IMR-90 (cell line): ENCODE measurements at regions not wholly inside any gene's neighbourhood (a gene's known extent, or its start where the extent isn't known, plus 50 kb on each side); places are given as distances from the start of the nearest gene placed in this dataset.

Source experiments
- ATAC-seq: fragments of 200-7000 bp; cut with Tn5 transposase; 2 replicates; pipeline ENCODE4 v1.9.1; 2020; ENCODE audit warnings: low read depth, mild to moderate bottlenecking, moderate library complexity
- BruUV-seq: library from RNA; stranded (reverse); fragments of 400-500 nt; replicated peaks from 2 replicates; lab custom pipeline; 2021; lab: Mats Ljungman, UMichigan
- CTCF ChIA-PET: fragments of 300-600 bp; formaldehyde crosslinking; extraction: SDS; loops from one replicate; lab custom pipeline; 2021; ENCODE audit warnings: antibody characterized with exemption; lab: Yijun Ruan, JAX
- POLR2A ChIA-PET: fragments of 300-600 bp; sonication (Branson Sonifier 250); formaldehyde crosslinking; loops from one replicate; lab custom pipeline; 2022; ENCODE audit warnings: antibody characterized with exemption; ENCODE audit not compliant: unreplicated experiment; lab: Charles Lee
- DNase-seq: peaks from one replicate; pipeline ENCODE4 v3.0.0; 2013
- H2AFZ ChIP-seq: replicated peaks from 2 replicates; pipeline ENCODE3; 2013; ENCODE audit warnings: low read length, mild to moderate bottlenecking; ENCODE audit not compliant: poor library complexity
- H2AK5ac ChIP-seq: 2 replicates; pipeline ENCODE4 v1.6.1; 2013; ENCODE audit warnings: low read depth, low read length, inconsistent platforms
- H2AK9ac ChIP-seq: replicated peaks from 2 replicates; pipeline ENCODE3; 2013; ENCODE audit warnings: mild to moderate bottlenecking, low read depth, low read length, moderate library complexity; ENCODE audit not compliant: poor library complexity
- H2BK120ac ChIP-seq: 2 replicates; pipeline ENCODE4 v1.6.1; 2013; ENCODE audit warnings: low read depth, low read length, inconsistent platforms
- H2BK15ac ChIP-seq: 3 replicates; pipeline ENCODE4 v1.6.1; 2013; ENCODE audit warnings: low read depth, low read length, inconsistent platforms
- H2BK20ac ChIP-seq: 2 replicates; pipeline ENCODE4 v1.6.1; 2013; ENCODE audit warnings: low read depth, mild to moderate bottlenecking, inconsistent platforms, low read length, moderate library complexity
- H2BK5ac ChIP-seq: 2 replicates; pipeline ENCODE4 v1.6.1; 2013; ENCODE audit warnings: mild to moderate bottlenecking, low read depth, low read length, inconsistent platforms; ENCODE audit not compliant: poor library complexity, severe bottlenecking
- H3K14ac ChIP-seq: replicated peaks from 2 replicates; pipeline ENCODE4 v1.6.1; 2013; ENCODE audit warnings: low read depth, low read length, inconsistent platforms
- H3K18ac ChIP-seq: 2 replicates; pipeline ENCODE4 v1.6.1; 2013; ENCODE audit warnings: low read depth, low read length, control low read depth
- H3K23ac ChIP-seq: 2 replicates; pipeline ENCODE4 v1.6.1; 2013; ENCODE audit warnings: low read depth, low read length, inconsistent platforms
- H3K27ac ChIP-seq: 2 replicates; pipeline ENCODE4 v1.5.1; 2013; ENCODE audit warnings: mild to moderate bottlenecking, control low read depth, low read length; ENCODE audit not compliant: insufficient read depth
- H3K27me3 ChIP-seq: 2 replicates; pipeline ENCODE4 v1.6.1; 2013; ENCODE audit warnings: low read length; ENCODE audit not compliant: control insufficient read depth, insufficient read depth
- H3K36me3 ChIP-seq: 2 replicates; pipeline ENCODE4 v1.6.1; 2013; ENCODE audit warnings: low read length, mixed read lengths; ENCODE audit not compliant: control insufficient read depth, insufficient read depth
- H3K4ac ChIP-seq: 2 replicates; pipeline ENCODE4 v1.6.1; 2013; ENCODE audit warnings: low read depth, low read length, inconsistent platforms
- H3K4me1 ChIP-seq: 2 replicates; pipeline ENCODE4 v1.6.1; 2013; ENCODE audit warnings: low read length, mixed read lengths; ENCODE audit not compliant: control insufficient read depth, insufficient read depth
- H3K4me2 ChIP-seq: 2 replicates; pipeline ENCODE4 v1.6.1; 2013; ENCODE audit warnings: low read depth, mild to moderate bottlenecking, control low read depth, low read length, moderate library complexity
- H3K4me3 ChIP-seq: 2 replicates; pipeline ENCODE4 v1.5.1; 2013; ENCODE audit warnings: low read depth, mild to moderate bottlenecking, control low read depth, low read length, moderate library complexity; ENCODE audit not compliant: insufficient read depth
- H3K56ac ChIP-seq: 2 replicates; pipeline ENCODE4 v1.6.1; 2013; ENCODE audit warnings: low read length, inconsistent platforms; ENCODE audit not compliant: insufficient read depth; ENCODE audit errors: extremely low read depth
- H3K79me1 ChIP-seq, 2 experiments: 2 replicates each; pipeline ENCODE4 v1.6.1; 2013; ENCODE audit warnings: low read length in 2 of 2, inconsistent platforms in 1 of 2, low read depth in 1 of 2
- H3K9ac ChIP-seq: 2 replicates; pipeline ENCODE4 v1.6.1; 2013; ENCODE audit warnings: low read depth, low read length, control low read depth
- H3K9me1 ChIP-seq: 2 replicates; pipeline ENCODE4 v1.6.1; 2013; ENCODE audit warnings: low read length, inconsistent platforms; ENCODE audit not compliant: insufficient read depth
- H3K9me3 ChIP-seq: 2 replicates; pipeline ENCODE4 v1.6.1; 2013; ENCODE audit warnings: low read length; ENCODE audit not compliant: control insufficient read depth, insufficient read depth
- H4K20me1 ChIP-seq: 2 replicates; pipeline ENCODE4 v1.6.1; 2013; ENCODE audit warnings: low read length, inconsistent platforms; ENCODE audit not compliant: insufficient read depth
- H4K5ac ChIP-seq: 2 replicates; pipeline ENCODE4 v1.6.1; 2013; ENCODE audit warnings: mild to moderate bottlenecking, low read depth, low read length, control low read depth
- H4K8ac ChIP-seq, 2 experiments: 2 replicates each; pipeline ENCODE4 v1.6.1; 2013; ENCODE audit warnings: low read depth in 2 of 2, low read length in 2 of 2, control low read depth in 1 of 2, inconsistent platforms in 1 of 2
- H4K91ac ChIP-seq: 2 replicates; pipeline ENCODE4 v1.6.1; 2013; ENCODE audit warnings: low read depth, low read length, inconsistent platforms; ENCODE audit not compliant: insufficient read depth
- BHLHE40 ChIP-seq: fragments of 150-350 bp; IDR thresholded peaks from 2 replicates; pipeline ENCODE4 v1.6.1; 2016; ENCODE audit warnings: mild to moderate bottlenecking, low read depth, low read length
- CEBPB ChIP-seq: IDR thresholded peaks from 2 replicates; pipeline ENCODE4 v1.6.1; 2012; ENCODE audit warnings: low read depth, low read length, improper control_type of control experiment
- CHD1 ChIP-seq: IDR thresholded peaks from 2 replicates; pipeline ENCODE4 v1.6.1; 2012; ENCODE audit warnings: low read depth, low read length, improper control_type of control experiment
- ELK1 ChIP-seq: fragments of 150-350 bp; IDR thresholded peaks from 2 replicates; pipeline ENCODE4 v1.6.1; 2016; ENCODE audit warnings: low read depth, mild to moderate bottlenecking, low read length, moderate library complexity, borderline replicate concordance
- FOS ChIP-seq: fragments of 150-350 bp; IDR thresholded peaks from 2 replicates; pipeline ENCODE4 v1.6.1; 2016; ENCODE audit warnings: low read depth, low read length
- MAFK ChIP-seq: IDR thresholded peaks from 2 replicates; pipeline ENCODE4 v1.6.1; 2012; ENCODE audit warnings: low read depth, low read length, improper control_type of control experiment
- MAZ ChIP-seq: IDR thresholded peaks from 2 replicates; pipeline ENCODE4 v1.6.1; 2012; ENCODE audit warnings: low read depth, mild to moderate bottlenecking, low read length, improper control_type of control experiment, moderate library complexity, borderline replicate concordance
- MXI1 ChIP-seq: IDR thresholded peaks from 2 replicates; pipeline ENCODE4 v1.6.1; 2012; ENCODE audit warnings: low read depth, mild to moderate bottlenecking, low read length, moderate library complexity, borderline replicate concordance
- NFE2L2 ChIP-seq: fragments of 150-350 bp; IDR thresholded peaks from 2 replicates; pipeline ENCODE4 v1.6.1; 2016; ENCODE audit warnings: low read depth, mild to moderate bottlenecking, low read length
- RAD21 ChIP-seq: IDR thresholded peaks from 2 replicates; pipeline ENCODE4 v1.6.1; 2012; ENCODE audit warnings: low read length, improper control_type of control experiment
- RCOR1 ChIP-seq: IDR thresholded peaks from 2 replicates; pipeline ENCODE4 v1.6.1; 2012; ENCODE audit warnings: mild to moderate bottlenecking, low read length, improper control_type of control experiment; ENCODE audit not compliant: insufficient replicate concordance
- RFX5 ChIP-seq: IDR thresholded peaks from 2 replicates; pipeline ENCODE4 v1.8.0; 2012; ENCODE audit warnings: low read depth, mild to moderate bottlenecking, low read length, moderate library complexity
- SMC3 ChIP-seq: fragments of 150-350 bp; IDR thresholded peaks from 2 replicates; pipeline ENCODE4 v1.6.1; 2016; ENCODE audit warnings: low read depth, mild to moderate bottlenecking, antibody characterized with exemption, low read length, moderate library complexity
- WGBS, 2 experiments: methylation state at CpG; one replicate each; pipeline versions ENCODE4 v1.1.5 to v1.1.7; 2013; ENCODE audit warnings: missing lambda C conversion rate in 2 of 2; ENCODE audit not compliant: insufficient read length in 1 of 2; ENCODE audit errors: extremely low coverage in 2 of 2; 5-methylcytosine and 5-hydroxymethylcytosine counted together
- dilution Hi-C: fragments of 300-500 bp; cut with HindIII; formaldehyde crosslinking; loops from one replicate; pipeline ENCODE4 v1.14.3; 2018; ENCODE audit warnings: low sequenced_read_pairs; ENCODE audit not compliant: unreplicated experiment
- in situ Hi-C: fragments of 300-500 bp; cut with MboI; formaldehyde crosslinking; loops from 3 replicates; pipeline ENCODE4 v1.14.3; 2019; ENCODE audit warnings: low sequenced_read_pairs, inconsistent platforms, mixed read lengths
- intact Hi-C: fragments of 100-400 bp; cut with micrococcal nuclease; formaldehyde crosslinking; loops from 2 replicates; pipeline ENCODE4 v1.10.0; 2022
- TF ChIP-seq, protein P1 (sequence below): fragments of 150-350 bp; IDR thresholded peaks from 2 replicates; pipeline ENCODE4 v1.6.1; 2017; ENCODE audit warnings: mild to moderate bottlenecking, antibody characterized with exemption, low read length, low read depth
- TF ChIP-seq, protein P2 (sequence below): conservative IDR thresholded peaks from 2 replicates; pipeline ENCODE4 v1.5.1; 2012; ENCODE audit warnings: mild to moderate bottlenecking, low read depth, low read length, improper control_type of control experiment

DNA sequence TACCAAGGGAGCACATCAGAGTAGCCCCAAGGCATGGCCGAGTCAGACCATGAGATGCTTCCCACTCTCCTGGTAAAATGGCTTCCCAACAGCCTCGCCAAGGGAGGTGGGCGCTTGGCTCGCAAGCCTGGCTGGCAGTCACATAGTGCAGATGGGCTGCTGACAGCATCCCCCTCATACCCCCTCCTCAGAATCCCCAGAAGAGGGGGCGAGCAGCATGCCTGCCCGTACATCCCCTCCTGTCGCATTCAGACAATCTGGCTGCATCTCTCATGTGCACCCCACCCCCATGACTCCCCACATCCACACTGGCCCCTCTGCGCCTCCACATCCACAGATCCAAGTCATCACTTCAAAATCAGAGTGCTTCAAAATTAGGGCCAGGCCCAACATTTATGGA is 54.0 kb upstream of the CES5A start:
- Histone ChIP-seq H4K91ac (no peak overlapping the region), H2BK15ac (no peak overlapping the region), H3K4me2 (no peak overlapping the region), H3K9me3 (no peaks in the 10 kb centered on the region), H4K8ac (no peak overlapping the region), H3K9ac (no peak overlapping the region), H4K20me1 (no peaks in the 10 kb centered on the region), H2BK20ac (no peak overlapping the region), H3K23ac (no peak overlapping the region), H3K27me3 (no peaks in the 10 kb centered on the region), H2BK120ac (no peak overlapping the region), H3K4me1 (no peaks in the 10 kb centered on the region), H3K18ac (no peak overlapping the region), H3K4ac (no peak overlapping the region), H4K5ac (no peak overlapping the region), H3K9me1 (no peaks in the 10 kb centered on the region), H2AK5ac (no peak overlapping the region), H2BK5ac (no peak overlapping the region), H3K14ac (no peak overlapping the region), H2AK9ac (no peak overlapping the region), H3K4me3 (no peak overlapping the region), H3K27ac (no peak overlapping the region), H3K79me1 (no peaks in the 10 kb centered on the region), H2AFZ (no peak overlapping the region), H3K56ac (no peak overlapping the region), H3K36me3 (no peaks in the 10 kb centered on the region)
- ChIA-PET CTCF (no interaction called here), POLR2A (no interaction called here)
- in situ Hi-C loops (loop anchor here (25.0 kb wide), 1 partner anchor 783 kb away; no protein-coding TSS in a partner anchor), intact Hi-C loops (no loop called here), dilution Hi-C loops (no loop called here)
- WGBS, 2 experiments, result 43% methylated on average over 5 of the region's 8 CpGs; no CpG with 5 or more reads in 1 of the 2 experiments
- BruUV-seq, result no TSS peak
- TF ChIP-seq ELK1 (no peak), SMC3 (no peak), NFE2L2 (no peak), CEBPB (no peak), MXI1 (no peak), MAFK (no peak), BHLHE40 (no peak), MAZ (no peak), RCOR1 (no peak), CHD1 (no peak), RFX5 (no peak), FOS (no peak), RAD21 (no peak)
- TF ChIP-seq, protein P1, sequence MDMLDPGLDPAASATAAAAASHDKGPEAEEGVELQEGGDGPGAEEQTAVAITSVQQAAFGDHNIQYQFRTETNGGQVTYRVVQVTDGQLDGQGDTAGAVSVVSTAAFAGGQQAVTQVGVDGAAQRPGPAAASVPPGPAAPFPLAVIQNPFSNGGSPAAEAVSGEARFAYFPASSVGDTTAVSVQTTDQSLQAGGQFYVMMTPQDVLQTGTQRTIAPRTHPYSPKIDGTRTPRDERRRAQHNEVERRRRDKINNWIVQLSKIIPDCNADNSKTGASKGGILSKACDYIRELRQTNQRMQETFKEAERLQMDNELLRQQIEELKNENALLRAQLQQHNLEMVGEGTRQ, result no peak
- TF ChIP-seq, protein P2, sequence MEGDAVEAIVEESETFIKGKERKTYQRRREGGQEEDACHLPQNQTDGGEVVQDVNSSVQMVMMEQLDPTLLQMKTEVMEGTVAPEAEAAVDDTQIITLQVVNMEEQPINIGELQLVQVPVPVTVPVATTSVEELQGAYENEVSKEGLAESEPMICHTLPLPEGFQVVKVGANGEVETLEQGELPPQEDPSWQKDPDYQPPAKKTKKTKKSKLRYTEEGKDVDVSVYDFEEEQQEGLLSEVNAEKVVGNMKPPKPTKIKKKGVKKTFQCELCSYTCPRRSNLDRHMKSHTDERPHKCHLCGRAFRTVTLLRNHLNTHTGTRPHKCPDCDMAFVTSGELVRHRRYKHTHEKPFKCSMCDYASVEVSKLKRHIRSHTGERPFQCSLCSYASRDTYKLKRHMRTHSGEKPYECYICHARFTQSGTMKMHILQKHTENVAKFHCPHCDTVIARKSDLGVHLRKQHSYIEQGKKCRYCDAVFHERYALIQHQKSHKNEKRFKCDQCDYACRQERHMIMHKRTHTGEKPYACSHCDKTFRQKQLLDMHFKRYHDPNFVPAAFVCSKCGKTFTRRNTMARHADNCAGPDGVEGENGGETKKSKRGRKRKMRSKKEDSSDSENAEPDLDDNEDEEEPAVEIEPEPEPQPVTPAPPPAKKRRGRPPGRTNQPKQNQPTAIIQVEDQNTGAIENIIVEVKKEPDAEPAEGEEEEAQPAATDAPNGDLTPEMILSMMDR, result no peak
- ATAC-seq, result no peak
- no peak for DNase-seq
